ENCODE measurements at regions not wholly inside any gene's neighbourhood (a gene's known extent, or its start where the extent isn't known, plus 50 kb on each side); places are given as distances from the start of the nearest gene placed in this dataset.

DNA sequence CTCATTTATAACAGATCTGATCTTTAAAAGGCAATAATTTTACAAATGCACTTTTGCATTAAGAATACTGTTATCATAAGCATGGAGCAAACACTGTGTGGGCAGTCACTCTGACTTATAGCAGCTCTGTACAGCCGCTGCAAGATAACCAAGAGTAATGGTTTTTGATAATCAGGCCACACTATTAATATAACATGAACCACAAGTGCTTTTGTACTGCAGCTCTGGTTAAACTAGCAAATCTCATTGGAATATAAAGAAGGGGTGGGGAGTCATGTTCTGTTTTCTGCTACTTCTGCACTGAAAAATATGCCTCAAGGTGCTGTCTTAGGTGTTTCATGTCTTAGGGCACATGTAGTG, 357.4 kb downstream of the LMO4 start:
- Mint-ChIP-seq H3K4me3 (no peak overlapping the region), H3K9me3 (peaks cover 5% of the 10 kb centered on the region), H3K27ac (no peak overlapping the region), H3K27me3 (ENCODE audit: low read depth) (peaks cover 44% of the 10 kb centered on the region), H3K4me1 (peaks cover 49% of the 10 kb centered on the region), H3K36me3 (no peaks in the 10 kb centered on the region)
- ATAC-seq (no peak), DNase-seq (ENCODE audit: low spot score) (no peak)
- ChIA-PET POLR2A (no interaction called here), CTCF (interaction anchor here (1.4 kb wide), 1 partner anchor 376 kb away, joined by 5 read pairs; no protein-coding TSS in a partner anchor)
- TF ChIP-seq OVOL2 (CRISPR knock-in tag; IDR thresholded peaks at IDR 0.05; ENCODE audit: borderline replicate concordance) (no peak), KAT7 (CRISPR knock-in tag; IDR thresholded peaks at IDR 0.05; ENCODE audit: borderline replicate concordance) (no peak), ESRRA (CRISPR knock-in tag; IDR thresholded peaks at IDR 0.05; ENCODE audit: borderline replicate concordance) (no peak), ZNF317 (CRISPR knock-in tag; IDR thresholded peaks at IDR 0.05; ENCODE audit: borderline replicate concordance, low read depth) (no peak), JAZF1 (CRISPR knock-in tag; IDR thresholded peaks at IDR 0.05) (no peak), ZNF219 (CRISPR knock-in tag; IDR thresholded peaks at IDR 0.05; ENCODE audit: borderline replicate concordance) (no peak), RELA (CRISPR knock-in tag; IDR thresholded peaks at IDR 0.05; ENCODE audit: borderline replicate concordance) (no peak), ATF6 (CRISPR knock-in tag; IDR thresholded peaks at IDR 0.05) (no peak), CREM (CRISPR knock-in tag; IDR thresholded peaks at IDR 0.05) (no peak)

DNA sequence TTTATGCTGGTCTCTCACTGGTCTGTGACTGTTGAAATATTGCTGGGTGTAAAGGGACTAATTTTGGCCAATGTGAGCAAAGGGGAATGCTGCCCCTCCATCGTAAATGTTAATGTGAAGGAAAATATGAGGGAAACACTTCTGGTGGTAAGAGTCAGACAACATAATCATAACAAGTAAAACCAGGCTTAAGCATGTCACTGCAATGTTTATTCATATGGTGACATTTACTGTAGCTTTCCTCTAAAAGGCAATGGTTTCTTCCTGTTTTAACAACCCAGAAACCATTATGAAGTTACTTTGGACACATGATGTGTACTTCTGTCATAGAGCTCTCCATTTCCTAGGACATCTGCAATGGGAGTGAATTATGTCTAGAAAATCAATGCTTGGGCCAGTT, 358.0 kb downstream of the LMO4 start:
- ATAC-seq: no peak
- DNase-seq (ENCODE audit: low spot score): no peak
- H3K4me1 Mint-ChIP-seq: peaks cover 49% of the 10 kb centered on the region
- no peak overlapping the region for H3K27ac Mint-ChIP-seq
- peaks cover 5% of the 10 kb centered on the region for H3K9me3 Mint-ChIP-seq
- no peaks in the 10 kb centered on the region for H3K36me3 Mint-ChIP-seq
- TF ChIP-seq JUN (CRISPR knock-in tag; IDR thresholded peaks at IDR 0.05): no peak
- TF ChIP-seq, protein P1, sequence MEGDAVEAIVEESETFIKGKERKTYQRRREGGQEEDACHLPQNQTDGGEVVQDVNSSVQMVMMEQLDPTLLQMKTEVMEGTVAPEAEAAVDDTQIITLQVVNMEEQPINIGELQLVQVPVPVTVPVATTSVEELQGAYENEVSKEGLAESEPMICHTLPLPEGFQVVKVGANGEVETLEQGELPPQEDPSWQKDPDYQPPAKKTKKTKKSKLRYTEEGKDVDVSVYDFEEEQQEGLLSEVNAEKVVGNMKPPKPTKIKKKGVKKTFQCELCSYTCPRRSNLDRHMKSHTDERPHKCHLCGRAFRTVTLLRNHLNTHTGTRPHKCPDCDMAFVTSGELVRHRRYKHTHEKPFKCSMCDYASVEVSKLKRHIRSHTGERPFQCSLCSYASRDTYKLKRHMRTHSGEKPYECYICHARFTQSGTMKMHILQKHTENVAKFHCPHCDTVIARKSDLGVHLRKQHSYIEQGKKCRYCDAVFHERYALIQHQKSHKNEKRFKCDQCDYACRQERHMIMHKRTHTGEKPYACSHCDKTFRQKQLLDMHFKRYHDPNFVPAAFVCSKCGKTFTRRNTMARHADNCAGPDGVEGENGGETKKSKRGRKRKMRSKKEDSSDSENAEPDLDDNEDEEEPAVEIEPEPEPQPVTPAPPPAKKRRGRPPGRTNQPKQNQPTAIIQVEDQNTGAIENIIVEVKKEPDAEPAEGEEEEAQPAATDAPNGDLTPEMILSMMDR (IDR thresholded peaks at IDR 0.05): no peak
- TF ChIP-seq CBFB (CRISPR knock-in tag; IDR thresholded peaks at IDR 0.05; ENCODE audit: low read depth): no peak
- TF ChIP-seq NR2C2 (CRISPR knock-in tag; IDR thresholded peaks at IDR 0.05): no peak
- TF ChIP-seq ZNF263 (CRISPR knock-in tag; IDR thresholded peaks at IDR 0.05; ENCODE audit: low read depth): no peak
- TF ChIP-seq, protein P2, sequence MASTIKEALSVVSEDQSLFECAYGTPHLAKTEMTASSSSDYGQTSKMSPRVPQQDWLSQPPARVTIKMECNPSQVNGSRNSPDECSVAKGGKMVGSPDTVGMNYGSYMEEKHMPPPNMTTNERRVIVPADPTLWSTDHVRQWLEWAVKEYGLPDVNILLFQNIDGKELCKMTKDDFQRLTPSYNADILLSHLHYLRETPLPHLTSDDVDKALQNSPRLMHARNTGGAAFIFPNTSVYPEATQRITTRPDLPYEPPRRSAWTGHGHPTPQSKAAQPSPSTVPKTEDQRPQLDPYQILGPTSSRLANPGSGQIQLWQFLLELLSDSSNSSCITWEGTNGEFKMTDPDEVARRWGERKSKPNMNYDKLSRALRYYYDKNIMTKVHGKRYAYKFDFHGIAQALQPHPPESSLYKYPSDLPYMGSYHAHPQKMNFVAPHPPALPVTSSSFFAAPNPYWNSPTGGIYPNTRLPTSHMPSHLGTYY (CRISPR knock-in tag; IDR thresholded peaks at IDR 0.05): no peak
- TF ChIP-seq CREM (CRISPR knock-in tag; IDR thresholded peaks at IDR 0.05): no peak
- no peak for TF ChIP-seq MYBL2 (CRISPR knock-in tag; IDR thresholded peaks at IDR 0.05)
- TF ChIP-seq, protein P3, sequence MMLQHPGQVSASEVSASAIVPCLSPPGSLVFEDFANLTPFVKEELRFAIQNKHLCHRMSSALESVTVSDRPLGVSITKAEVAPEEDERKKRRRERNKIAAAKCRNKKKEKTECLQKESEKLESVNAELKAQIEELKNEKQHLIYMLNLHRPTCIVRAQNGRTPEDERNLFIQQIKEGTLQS (CRISPR knock-in tag; conservative IDR thresholded peaks at IDR 0.05): no peak
- no peak for TF ChIP-seq TEAD1 (CRISPR knock-in tag; IDR thresholded peaks at IDR 0.05)
- TF ChIP-seq NFATC4 (CRISPR knock-in tag; IDR thresholded peaks at IDR 0.05): no peak
- no peak for TF ChIP-seq TP53 (CRISPR knock-in tag; IDR thresholded peaks at IDR 0.05)
- no peak for TF ChIP-seq TCF7 (CRISPR knock-in tag; IDR thresholded peaks at IDR 0.05; ENCODE audit: low read depth)
- TF ChIP-seq STAT6 (CRISPR knock-in tag; conservative IDR thresholded peaks at IDR 0.05; ENCODE audit: low read depth): no peak
- CTCF ChIA-PET: no interaction called here
- POLR2A ChIA-PET: interaction anchor here (0.5 kb wide), 1 partner anchor 175 kb away, joined by 5 read pairs; no protein-coding TSS in a partner anchor
- peaks cover 44% of the 10 kb centered on the region for H3K27me3 Mint-ChIP-seq (ENCODE audit: low read depth)
- no peak overlapping the region for H3K4me3 Mint-ChIP-seq
